Thyroid gland (tissue), 4 donors: ENCODE measurements at regions not wholly inside any gene's neighbourhood (a gene's known extent, or its start where the extent isn't known, plus 50 kb on each side); places are given as distances from the start of the nearest gene placed in this dataset.

Experiments used
- DNase-seq, 2 donors: peaks; one replicate each; pipeline ENCODE4 v3.0.0-alpha.2; 2019
- H3K27ac ChIP-seq, 3 donors: fragments of 200-600 bp; sonication (generic); 1 replicate in 2 of 3; 2 replicates in 1 of 3; pipeline ENCODE4 v1.5.1; 2016 to 2019; ENCODE audit warnings: mild to moderate bottlenecking in 1 of 3, moderate library complexity in 1 of 3
- H3K27me3 ChIP-seq: fragments of 200-600 bp; sonication (generic); one replicate; pipeline ENCODE4 v1.5.1; 2019
- H3K36me3 ChIP-seq, 2 donors: fragments of 200-600 bp; sonication (generic); one replicate each; pipeline ENCODE4 v1.5.1; 2016 to 2019
- H3K4me1 ChIP-seq, 2 donors: fragments of 200-600 bp; sonication (generic); one replicate each; pipeline ENCODE4 v1.5.1; 2017 to 2019
- H3K4me3 ChIP-seq, 3 donors: fragments of 200-600 bp; sonication (generic); replicated peaks in 1 of 3; 1 replicate in 2 of 3; 2 replicates in 1 of 3; pipeline ENCODE4 v1.5.1; 2016; ENCODE audit warnings: mild to moderate bottlenecking in 1 of 3
- H3K9me3 ChIP-seq: fragments of 200-600 bp; sonication (generic); one replicate; pipeline ENCODE4 v1.5.1; 2017
- CTCF ChIP-seq, 6 experiments: fragments of 200-600 bp in 3 of 6; fragments of 450-650 bp in 3 of 6; sonication (generic) in 3 of 6; IDR thresholded peaks; one replicate each; pipeline ENCODE4 v1.5.1; 2016 to 2019; ENCODE audit warnings: antibody characterized with exemption in 6 of 6, mild to moderate bottlenecking in 2 of 6, inconsistent platforms in 1 of 6, moderate library complexity in 1 of 6
- POLR2A ChIP-seq, 2 donors: fragments of 450-650 bp; IDR thresholded peaks; one replicate each; pipeline ENCODE4 v1.6.1; 2017; ENCODE audit warnings: antibody characterized with exemption in 2 of 2, mild to moderate bottlenecking in 2 of 2, moderate library complexity in 1 of 2
- WGBS, 2 donors: methylation state at CpG; one replicate each; pipeline ENCODE4 v1.1.5; 2017; 5-methylcytosine and 5-hydroxymethylcytosine counted together
- intact Hi-C: fragments of 100-400 bp; cut with DNase I; formaldehyde crosslinking; loops from one replicate; pipeline ENCODE4 v1.15.1; 2023

- DNase-seq, result no peak
- H3K9me3 ChIP-seq, result no peaks in the 10 kb centered on the region
- intact Hi-C loops, result no loop called here
- no peaks in the 10 kb centered on the region for H3K36me3 ChIP-seq
- H3K4me3 ChIP-seq, result no peak overlapping the region
- no peaks in the 10 kb centered on the region for H3K4me1 ChIP-seq
- no peak overlapping the region for H3K27ac ChIP-seq
- TF ChIP-seq POLR2A (IDR thresholded peaks at IDR 0.05), result no peak
- no peak for TF ChIP-seq CTCF (IDR thresholded peaks at IDR 0.05)
- WGBS, 2 donors, result 45 to 64% methylated on average over 1 of the region's 1 CpG
- no peaks in the 10 kb centered on the region for H3K27me3 ChIP-seq
Observed at GRCh38 chr11:116406042-116406441, 366.7 kb downstream of the BUD13 start.

GRCh38 chr11:116404462-116404798 is 368.4 kb downstream of the BUD13 start:
- H3K36me3 ChIP-seq, result no peaks in the 10 kb centered on the region
- no peak overlapping the region for H3K27ac ChIP-seq
- no peak overlapping the region for H3K4me3 ChIP-seq
- no peaks in the 10 kb centered on the region for H3K4me1 ChIP-seq
- intact Hi-C loops, result no loop called here
- no peak for TF ChIP-seq POLR2A (IDR thresholded peaks at IDR 0.05)
- TF ChIP-seq CTCF (IDR thresholded peaks at IDR 0.05), result no peak
- H3K9me3 ChIP-seq, result no peaks in the 10 kb centered on the region
- H3K27me3 ChIP-seq, result no peaks in the 10 kb centered on the region
- no peak for DNase-seq
- WGBS, 2 donors, result 63 to 68% methylated on average over 3 of the region's 3 CpGs

GRCh38 chr11:116403794-116404461 is 368.9 kb downstream of the BUD13 start:
- no peak for DNase-seq
- Histone ChIP-seq H3K27ac (no peak overlapping the region), H3K9me3 (no peaks in the 10 kb centered on the region), H3K27me3 (no peaks in the 10 kb centered on the region), H3K36me3 (no peaks in the 10 kb centered on the region), H3K4me1 (no peaks in the 10 kb centered on the region), H3K4me3 (no peak overlapping the region)
- 71 to 72% methylated on average over 4 of the region's 4 CpGs for WGBS, 2 donors
- TF ChIP-seq CTCF (IDR thresholded peaks at IDR 0.05) (no peak), POLR2A (IDR thresholded peaks at IDR 0.05) (no peak)
- intact Hi-C loops, result no loop called here

- H3K4me3 ChIP-seq, result no peak overlapping the region
- no peak for DNase-seq
- intact Hi-C loops, result no loop called here
- TF ChIP-seq POLR2A (IDR thresholded peaks at IDR 0.05) (no peak), CTCF (IDR thresholded peaks at IDR 0.05) (no peak)
- no peak overlapping the region for H3K27ac ChIP-seq
- 76 to 87% methylated on average over 5 of the region's 5 CpGs for WGBS, 2 donors
- no peaks in the 10 kb centered on the region for H3K27me3 ChIP-seq
- no peaks in the 10 kb centered on the region for H3K4me1 ChIP-seq
- H3K9me3 ChIP-seq, result no peaks in the 10 kb centered on the region
- H3K36me3 ChIP-seq, result no peaks in the 10 kb centered on the region
Observed at GRCh38 chr11:116400081-116400480, 372.7 kb downstream of the BUD13 start.

- no peak overlapping the region for H3K4me3 ChIP-seq
- no peak for TF ChIP-seq CTCF (IDR thresholded peaks at IDR 0.05)
- DNase-seq, result no peak
- no peaks in the 10 kb centered on the region for H3K9me3 ChIP-seq
- H3K36me3 ChIP-seq, result no peaks in the 10 kb centered on the region
- no peaks in the 10 kb centered on the region for H3K4me1 ChIP-seq
- 65 to 66% methylated on average over 4 of the region's 4 CpGs for WGBS, 2 donors
- intact Hi-C loops, result no loop called here
- no peaks in the 10 kb centered on the region for H3K27me3 ChIP-seq
- no peak overlapping the region for H3K27ac ChIP-seq
Observed at GRCh38 chr11:116397602-116398084, 375.1 kb downstream of the BUD13 start.
